Liver (tissue), 8 donors: ENCODE measurements at regions not wholly inside any gene's neighbourhood (a gene's known extent, or its start where the extent isn't known, plus 50 kb on each side); places are given as distances from the start of the nearest gene placed in this dataset.

Experiments
- DNase-seq: peaks from one replicate; pipeline ENCODE4 v3.0.0-alpha.2; 2017; ENCODE audit warnings: low spot score
- H3K27ac ChIP-seq, 2 donors: one replicate each; pipeline ENCODE4 v1.7.0; 2013; ENCODE audit warnings: inconsistent platforms in 2 of 2, low read length in 2 of 2, control low read depth in 1 of 2, low read depth in 1 of 2, mild to moderate bottlenecking in 1 of 2
- H3K27me3 ChIP-seq, 4 donors: one replicate each; pipeline versions ENCODE4 v1.6.1 to v1.7.0; 2013; ENCODE audit warnings: low read length in 3 of 4, inconsistent platforms in 1 of 4, mild to moderate bottlenecking in 1 of 4, moderate library complexity in 1 of 4; ENCODE audit not compliant: control insufficient read depth in 4 of 4, insufficient read depth in 4 of 4
- H3K36me3 ChIP-seq, 4 donors: one replicate each; pipeline versions ENCODE4 v1.6.1 to v1.7.0; 2013; ENCODE audit warnings: low read length in 3 of 4, mild to moderate bottlenecking in 3 of 4, low read depth in 1 of 4, moderate library complexity in 1 of 4; ENCODE audit not compliant: control insufficient read depth in 4 of 4, insufficient read depth in 3 of 4
- H3K4me1 ChIP-seq, 4 donors: one replicate each; pipeline versions ENCODE4 v1.6.1 to v1.7.0; 2013; ENCODE audit warnings: low read length in 3 of 4, mild to moderate bottlenecking in 3 of 4, moderate library complexity in 1 of 4; ENCODE audit not compliant: control insufficient read depth in 4 of 4, insufficient read depth in 4 of 4
- H3K4me3 ChIP-seq, 3 donors: one replicate each; pipeline versions ENCODE4 v1.6.1 to v1.7.0; 2013; ENCODE audit warnings: low read length in 3 of 3, control low read depth in 1 of 3, low read depth in 1 of 3, mild to moderate bottlenecking in 1 of 3
- H3K9ac ChIP-seq, 2 donors: one replicate each; pipeline ENCODE4 v1.7.0; 2013; ENCODE audit warnings: low read length in 2 of 2, mild to moderate bottlenecking in 2 of 2, moderate library complexity in 2 of 2, control low read depth in 1 of 2, low read depth in 1 of 2
- H3K9me3 ChIP-seq, 4 donors: one replicate each; pipeline versions ENCODE4 v1.6.1 to v1.7.0; 2013; ENCODE audit warnings: low read length in 3 of 4; ENCODE audit not compliant: control insufficient read depth in 4 of 4
- ATF3 ChIP-seq: IDR thresholded peaks from 2 replicates; pipeline ENCODE4 v1.6.1; 2016; ENCODE audit warnings: antibody characterized with exemption
- CTCF ChIP-seq: fragments of 150-350 bp; IDR thresholded peaks from 2 replicates; pipeline ENCODE4 v1.5.1; 2017; ENCODE audit warnings: improper control_type of control experiment, low read depth, low read length; ENCODE audit not compliant: missing input control
- EGR1 ChIP-seq, 2 donors: IDR thresholded peaks; 2 replicates each; pipeline ENCODE4 v1.6.1; 2016 to 2018; ENCODE audit warnings: antibody characterized with exemption in 2 of 2, low read depth in 2 of 2
- FOXA1 ChIP-seq: IDR thresholded peaks from 2 replicates; pipeline ENCODE4 v1.6.1; 2016; ENCODE audit warnings: antibody characterized with exemption
- HNF4A ChIP-seq, 2 donors: conservative IDR thresholded peaks; 2 replicates each; pipeline ENCODE4 v1.6.1; 2016; ENCODE audit warnings: antibody characterized with exemption in 2 of 2, mild to moderate bottlenecking in 2 of 2
- HNF4G ChIP-seq: IDR thresholded peaks from 2 replicates; pipeline ENCODE4 v1.6.1; 2016; ENCODE audit warnings: antibody characterized with exemption
- MAX ChIP-seq: IDR thresholded peaks from 2 replicates; pipeline ENCODE4 v1.6.1; 2016; ENCODE audit warnings: antibody characterized with exemption
- NR2F2 ChIP-seq: IDR thresholded peaks from 2 replicates; pipeline ENCODE4 v1.6.1; 2016; ENCODE audit warnings: antibody characterized with exemption
- RAD21 ChIP-seq, 2 donors: IDR thresholded peaks; 2 replicates each; pipeline ENCODE4 v1.6.1; 2016; ENCODE audit warnings: antibody characterized with exemption in 2 of 2, mild to moderate bottlenecking in 2 of 2
- REST ChIP-seq: IDR thresholded peaks from 2 replicates; pipeline ENCODE4 v1.6.1; 2016; ENCODE audit warnings: antibody characterized with exemption, mild to moderate bottlenecking
- RXRA ChIP-seq, 2 donors: IDR thresholded peaks; 2 replicates each; pipeline ENCODE4 v1.6.1; 2017 to 2018; ENCODE audit warnings: antibody characterized with exemption in 2 of 2, mild to moderate bottlenecking in 1 of 2
- SP1 ChIP-seq: IDR thresholded peaks from 2 replicates; pipeline ENCODE4 v1.6.1; 2018; ENCODE audit warnings: antibody characterized with exemption, mild to moderate bottlenecking
- TAF1 ChIP-seq: conservative IDR thresholded peaks from 2 replicates; pipeline ENCODE4 v1.6.1; 2016; ENCODE audit warnings: antibody characterized with exemption, mild to moderate bottlenecking
- YY1 ChIP-seq: IDR thresholded peaks from 2 replicates; pipeline ENCODE4 v1.6.1; 2016; ENCODE audit warnings: antibody characterized with exemption, mild to moderate bottlenecking
- ZBTB33 ChIP-seq: IDR thresholded peaks from 2 replicates; pipeline ENCODE4 v1.6.1; 2016; ENCODE audit warnings: antibody characterized with exemption
- WGBS: extraction: QIAGEN DNeasy Blood & Tissue Kit; methylation state at CpG from one replicate; pipeline ENCODE4 v1.1.7; 2013; 5-methylcytosine and 5-hydroxymethylcytosine counted together
- donor health status: healthy.
- donor health status: healthy.
- donor health status: healthy.
- donor health status: healthy.
- donor health status: healthy.

GRCh38 chr9:87120610-87121009 is 173.3 kb upstream of the GAS1 start:
- H3K4me1 ChIP-seq, result peaks cover 0 to 19% (median 8%) of the 10 kb centered on the region in 4 donors
- no peaks in the 10 kb centered on the region for H3K27me3 ChIP-seq
- no peaks in the 10 kb centered on the region for H3K36me3 ChIP-seq
- H3K4me3 ChIP-seq, result no peak overlapping the region
- no peak overlapping the region for H3K27ac ChIP-seq
- WGBS, result 41% methylated on average over 5 of the region's 5 CpGs
- no peak for DNase-seq
- H3K9ac ChIP-seq, result no peak overlapping the region
- no peaks in the 10 kb centered on the region for H3K9me3 ChIP-seq
- TF ChIP-seq NR2F2 (peak; percentile 35), HNF4A (conservative IDR thresholded peaks at IDR 0.05) (peak; percentile 24 to 44), RXRA (IDR thresholded peaks at IDR 0.05) (peak; percentile 18 to 21), YY1 (no peak)

- H3K4me1 ChIP-seq, result peaks cover 0 to 19% (median 8%) of the 10 kb centered on the region in 4 donors
- TF ChIP-seq RXRA (IDR thresholded peaks at IDR 0.05) (no peak), ATF3 (no peak), EGR1 (IDR thresholded peaks at IDR 0.05; ENCODE audit: low read depth in 2 of 2) (no peak), SP1 (no peak), HNF4A (conservative IDR thresholded peaks at IDR 0.05) (no peak), REST (no peak)
- no peak for DNase-seq
- H3K4me3 ChIP-seq, result no peak overlapping the region
- no peaks in the 10 kb centered on the region for H3K9me3 ChIP-seq
- no peaks in the 10 kb centered on the region for H3K27me3 ChIP-seq
- no peak overlapping the region for H3K27ac ChIP-seq
- WGBS, result 76% methylated on average over 6 of the region's 6 CpGs
- H3K9ac ChIP-seq, result no peak overlapping the region
- no peaks in the 10 kb centered on the region for H3K36me3 ChIP-seq
These were observed 175.8 kb upstream of the GAS1 start for GRCh38 chr9:87122947-87123685.

DNA sequence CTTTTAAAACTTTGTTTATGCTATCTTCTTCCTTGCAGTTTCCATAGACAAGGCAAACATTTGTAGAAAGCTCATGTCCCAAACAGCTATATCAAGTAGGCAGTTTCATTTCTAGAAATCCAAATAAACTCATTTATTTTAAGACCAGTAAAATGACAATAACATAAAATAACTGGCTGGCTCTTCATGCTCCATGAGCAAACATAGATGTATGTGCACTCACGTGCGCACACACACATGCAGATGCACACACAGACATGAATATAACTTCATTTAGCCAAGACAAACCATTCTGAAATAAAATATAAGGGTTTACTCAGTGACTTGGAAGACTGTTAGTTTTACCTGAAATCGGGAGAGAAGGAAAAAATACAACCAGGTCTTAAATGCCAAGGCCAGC is 176.5 kb upstream of the GAS1 start:
- Histone ChIP-seq H3K4me3 (no peak overlapping the region), H3K4me1 (peaks cover 0 to 19% (median 8%) of the 10 kb centered on the region in 4 donors), H3K9me3 (no peaks in the 10 kb centered on the region), H3K36me3 (no peaks in the 10 kb centered on the region), H3K9ac (no peak overlapping the region), H3K27me3 (no peaks in the 10 kb centered on the region), H3K27ac (no peak overlapping the region)
- WGBS, result 85% methylated on average over 3 of the region's 3 CpGs
- DNase-seq, result no peak
- TF ChIP-seq FOXA1 (no peak), TAF1 (no peak), EGR1 (IDR thresholded peaks at IDR 0.05; ENCODE audit: low read depth in 2 of 2) (no peak), CTCF (no peak), YY1 (no peak), NR2F2 (no peak), HNF4G (no peak), SP1 (no peak), MAX (no peak), RAD21 (IDR thresholded peaks at IDR 0.05) (no peak), ZBTB33 (no peak), REST (no peak)
